ENCODE measurements at regions not wholly inside any gene's neighbourhood (a gene's known extent, or its start where the extent isn't known, plus 50 kb on each side); places are given as distances from the start of the nearest gene placed in this dataset.

DNA sequence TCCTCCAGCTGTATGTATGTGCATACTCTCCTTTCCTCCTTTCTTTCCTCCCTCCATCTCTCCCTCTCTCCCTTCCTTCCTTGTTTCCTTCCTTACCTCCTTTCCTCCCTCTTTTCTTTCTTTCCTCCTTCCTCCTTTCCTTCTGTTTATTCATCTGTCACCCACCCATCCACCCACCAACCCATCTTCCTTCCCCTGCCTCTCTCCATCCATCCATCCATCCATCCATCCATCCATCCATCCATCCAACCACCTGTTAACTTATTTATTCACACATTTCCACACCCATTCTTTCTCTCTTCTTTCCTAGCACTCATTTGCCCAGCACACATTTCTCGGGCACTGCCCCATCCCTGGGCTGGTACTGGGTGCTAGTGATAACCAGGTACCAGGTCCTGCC is 443.9 kb downstream of the MIAT start:
- Mint-ChIP-seq H3K4me1 (ENCODE audit: insufficient read depth, unreplicated experiment) (peaks cover 17% of the 10 kb centered on the region), H3K36me3 (ENCODE audit: insufficient read depth, unreplicated experiment) (no peaks in the 10 kb centered on the region), H3K4me3 (ENCODE audit: unreplicated experiment) (no peak overlapping the region), H3K9me3 (ENCODE audit: unreplicated experiment) (no peaks in the 10 kb centered on the region), H3K27me3 (ENCODE audit: insufficient read depth, unreplicated experiment) (peaks cover 31% of the 10 kb centered on the region), H3K27ac (ENCODE audit: low read depth, unreplicated experiment) (no peak overlapping the region)
- intact Hi-C loops (cut with micrococcal nuclease): no loop called here
- BruUV-seq (replicated peaks): no TSS peak
- TF ChIP-seq, protein P1, sequence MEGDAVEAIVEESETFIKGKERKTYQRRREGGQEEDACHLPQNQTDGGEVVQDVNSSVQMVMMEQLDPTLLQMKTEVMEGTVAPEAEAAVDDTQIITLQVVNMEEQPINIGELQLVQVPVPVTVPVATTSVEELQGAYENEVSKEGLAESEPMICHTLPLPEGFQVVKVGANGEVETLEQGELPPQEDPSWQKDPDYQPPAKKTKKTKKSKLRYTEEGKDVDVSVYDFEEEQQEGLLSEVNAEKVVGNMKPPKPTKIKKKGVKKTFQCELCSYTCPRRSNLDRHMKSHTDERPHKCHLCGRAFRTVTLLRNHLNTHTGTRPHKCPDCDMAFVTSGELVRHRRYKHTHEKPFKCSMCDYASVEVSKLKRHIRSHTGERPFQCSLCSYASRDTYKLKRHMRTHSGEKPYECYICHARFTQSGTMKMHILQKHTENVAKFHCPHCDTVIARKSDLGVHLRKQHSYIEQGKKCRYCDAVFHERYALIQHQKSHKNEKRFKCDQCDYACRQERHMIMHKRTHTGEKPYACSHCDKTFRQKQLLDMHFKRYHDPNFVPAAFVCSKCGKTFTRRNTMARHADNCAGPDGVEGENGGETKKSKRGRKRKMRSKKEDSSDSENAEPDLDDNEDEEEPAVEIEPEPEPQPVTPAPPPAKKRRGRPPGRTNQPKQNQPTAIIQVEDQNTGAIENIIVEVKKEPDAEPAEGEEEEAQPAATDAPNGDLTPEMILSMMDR (IDR thresholded peaks at IDR 0.05; ENCODE audit: unreplicated experiment): no peak
- no peak for DNase-seq (ENCODE audit: unreplicated experiment)
- POLR2A ChIA-PET: no interaction called here
- CTCF ChIA-PET: no interaction called here

DNA sequence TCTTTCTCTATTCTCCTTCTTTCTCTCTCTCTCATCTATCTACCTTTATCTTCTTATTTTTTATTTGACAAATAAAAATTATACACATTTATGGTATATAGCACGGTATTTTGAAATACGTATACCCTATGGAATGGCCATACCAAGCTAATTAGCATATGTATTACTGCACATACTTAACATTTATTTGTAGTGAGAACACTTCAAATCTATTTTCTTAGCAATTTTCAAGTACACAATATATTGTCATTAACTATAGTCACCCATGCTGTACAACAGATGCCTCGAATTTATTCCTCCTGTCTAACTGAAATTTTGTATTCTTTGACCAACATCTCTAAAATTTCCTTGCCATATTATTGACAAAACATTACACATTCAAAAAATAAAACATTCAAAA is 447.1 kb downstream of the MIAT start:
- no peaks in the 10 kb centered on the region for H3K36me3 Mint-ChIP-seq (ENCODE audit: insufficient read depth, unreplicated experiment)
- H3K4me1 Mint-ChIP-seq (ENCODE audit: insufficient read depth, unreplicated experiment): peaks cover 35% of the 10 kb centered on the region
- BruUV-seq (replicated peaks): no TSS peak
- H3K27ac Mint-ChIP-seq (ENCODE audit: low read depth, unreplicated experiment): no peak overlapping the region
- ChIA-PET CTCF (no interaction called here), POLR2A (no interaction called here)
- no peak overlapping the region for H3K4me3 Mint-ChIP-seq (ENCODE audit: unreplicated experiment)
- intact Hi-C loops (cut with micrococcal nuclease): no loop called here
- peaks cover 26% of the 10 kb centered on the region for H3K27me3 Mint-ChIP-seq (ENCODE audit: insufficient read depth, unreplicated experiment)
- no peak for DNase-seq (ENCODE audit: unreplicated experiment)
- H3K9me3 Mint-ChIP-seq (ENCODE audit: unreplicated experiment): no peaks in the 10 kb centered on the region
- TF ChIP-seq, protein P1 (IDR thresholded peaks at IDR 0.05; ENCODE audit: unreplicated experiment): no peak

DNA sequence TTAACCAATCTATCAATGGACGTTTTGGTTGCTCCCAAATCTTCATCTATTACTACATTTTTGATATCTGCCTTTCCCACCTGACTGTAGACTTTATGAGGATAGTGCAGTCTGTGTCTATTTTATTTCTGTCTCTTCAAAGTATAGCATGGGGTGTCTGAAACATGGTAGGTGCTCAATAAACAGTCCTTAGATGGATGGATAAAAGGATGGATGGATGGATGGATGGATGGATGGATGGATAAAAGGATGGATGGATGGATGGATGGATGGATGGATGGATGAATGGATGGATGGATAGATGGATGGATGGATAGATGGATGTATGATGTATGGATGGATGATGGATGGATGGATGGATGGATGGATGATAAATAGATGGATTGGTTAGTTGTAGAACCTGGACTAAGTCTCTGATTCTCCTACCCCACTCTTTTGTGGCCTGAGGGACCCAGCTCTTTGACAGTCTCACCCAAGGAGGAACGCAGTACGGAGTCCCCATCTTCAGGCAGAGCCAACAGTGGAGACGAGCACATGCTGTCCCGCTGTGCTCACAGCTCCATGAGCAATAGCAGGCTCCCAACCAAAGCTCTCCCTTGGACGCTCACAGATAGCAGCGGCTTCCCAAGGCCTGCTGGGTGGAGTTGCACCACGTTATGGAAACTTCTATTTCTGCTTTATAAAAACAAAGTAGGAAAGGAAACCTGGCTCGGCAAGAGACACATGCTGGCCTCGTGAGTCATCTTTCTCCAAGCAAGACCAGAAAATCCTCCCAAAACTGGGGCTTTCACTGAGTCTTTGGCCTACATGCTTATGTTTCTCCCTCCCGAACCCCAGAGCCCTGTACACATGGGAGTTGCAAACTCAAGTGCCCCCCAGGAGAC is 448.0 kb downstream of the MIAT start:
- DNase-seq (ENCODE audit: unreplicated experiment): peak; percentile 85
- TF ChIP-seq, protein P1 (IDR thresholded peaks at IDR 0.05; ENCODE audit: unreplicated experiment): no peak
- no TSS peak for BruUV-seq (replicated peaks)
- no peaks in the 10 kb centered on the region for H3K36me3 Mint-ChIP-seq (ENCODE audit: insufficient read depth, unreplicated experiment)
- intact Hi-C loops (cut with micrococcal nuclease): no loop called here
- POLR2A ChIA-PET: interaction anchor here (0.5 to 0.8 kb wide), 3 partner anchors 28 to 1277 kb away, joined by 3 to 4 read pairs (median 3); no protein-coding TSS in a partner anchor
- H3K4me1 Mint-ChIP-seq (ENCODE audit: insufficient read depth, unreplicated experiment): peaks cover 35% of the 10 kb centered on the region
- H3K27ac Mint-ChIP-seq (ENCODE audit: low read depth, unreplicated experiment): peak overlapping the region; percentile 84
- no peak overlapping the region for H3K4me3 Mint-ChIP-seq (ENCODE audit: unreplicated experiment)
- CTCF ChIA-PET: no interaction called here
- H3K27me3 Mint-ChIP-seq (ENCODE audit: insufficient read depth, unreplicated experiment): peaks cover 17% of the 10 kb centered on the region
- no peaks in the 10 kb centered on the region for H3K9me3 Mint-ChIP-seq (ENCODE audit: unreplicated experiment)

DNA sequence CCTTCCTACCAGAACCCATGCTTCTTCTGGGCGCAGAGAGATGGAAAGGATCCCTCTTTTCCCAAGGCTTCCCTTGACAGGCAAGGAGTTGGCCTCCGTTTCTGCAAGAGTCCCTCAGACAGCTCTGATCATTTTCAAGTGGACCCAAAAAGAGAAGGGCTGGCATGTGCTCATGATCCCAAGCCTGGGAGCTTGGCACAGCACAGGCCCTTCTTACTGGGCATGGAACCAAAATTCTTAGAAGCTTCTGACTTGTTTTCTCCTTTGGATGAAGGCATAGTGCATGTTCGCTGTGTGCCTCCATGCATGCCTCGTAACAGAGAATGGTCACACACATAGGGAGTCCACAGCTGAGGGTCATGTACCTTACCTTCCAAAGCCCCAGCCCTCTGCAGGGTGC is 449.6 kb downstream of the MIAT start:
- Mint-ChIP-seq H3K4me3 (ENCODE audit: unreplicated experiment) (no peak overlapping the region), H3K27ac (ENCODE audit: low read depth, unreplicated experiment) (no peak overlapping the region), H3K4me1 (ENCODE audit: insufficient read depth, unreplicated experiment) (peaks cover 35% of the 10 kb centered on the region), H3K27me3 (ENCODE audit: insufficient read depth, unreplicated experiment) (peaks cover 1% of the 10 kb centered on the region), H3K9me3 (ENCODE audit: unreplicated experiment) (no peaks in the 10 kb centered on the region), H3K36me3 (ENCODE audit: insufficient read depth, unreplicated experiment) (no peaks in the 10 kb centered on the region)
- intact Hi-C loops (cut with micrococcal nuclease): no loop called here
- DNase-seq (ENCODE audit: unreplicated experiment): no peak
- TF ChIP-seq, protein P1 (IDR thresholded peaks at IDR 0.05; ENCODE audit: unreplicated experiment): no peak
- CTCF ChIA-PET: no interaction called here
- POLR2A ChIA-PET: no interaction called here
- BruUV-seq (replicated peaks): no TSS peak
